GM18907 (cell line): ENCODE measurements at regions not wholly inside any gene's neighbourhood (a gene's known extent, or its start where the extent isn't known, plus 50 kb on each side); places are given as distances from the start of the nearest gene placed in this dataset.
A peak's percentile ranks its signal among the peaks of the same experiment; 100 is the strongest.
"Not testable (repeated sequence)": the region's sequence is repeated elsewhere in the genome, so short reads cannot be mapped to it uniquely, and the experiment has no call there.

Experiments used
- ATAC-seq: cut with Tn5 transposase; IDR thresholded peaks from one replicate; pipeline ENCODE4 v1.9.1; 2021; ENCODE audit warnings: mild to moderate bottlenecking, moderate library complexity; ENCODE audit not compliant: unreplicated experiment

GRCh38 chr17:72175787-72176515, 55.1 kb downstream of the SOX9 start:
- no peak for ATAC-seq

DNA sequence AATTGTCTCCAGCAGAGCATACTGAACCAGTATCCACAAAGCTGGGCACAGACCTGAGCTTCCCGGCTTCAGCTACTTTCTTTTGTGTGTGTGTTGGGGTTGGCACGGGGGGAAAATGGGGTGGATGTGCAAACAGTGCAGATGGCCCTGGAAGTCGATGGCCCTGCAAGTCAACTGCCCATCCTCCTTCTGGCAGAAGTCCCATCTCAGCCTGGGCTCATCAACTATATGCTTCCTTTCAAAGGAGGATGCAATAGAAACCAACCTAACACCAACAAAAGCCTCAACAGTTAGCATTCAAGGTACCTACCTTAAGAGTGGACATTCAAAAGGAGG, 55.7 kb downstream of the SOX9 start:
- no peak for ATAC-seq

DNA sequence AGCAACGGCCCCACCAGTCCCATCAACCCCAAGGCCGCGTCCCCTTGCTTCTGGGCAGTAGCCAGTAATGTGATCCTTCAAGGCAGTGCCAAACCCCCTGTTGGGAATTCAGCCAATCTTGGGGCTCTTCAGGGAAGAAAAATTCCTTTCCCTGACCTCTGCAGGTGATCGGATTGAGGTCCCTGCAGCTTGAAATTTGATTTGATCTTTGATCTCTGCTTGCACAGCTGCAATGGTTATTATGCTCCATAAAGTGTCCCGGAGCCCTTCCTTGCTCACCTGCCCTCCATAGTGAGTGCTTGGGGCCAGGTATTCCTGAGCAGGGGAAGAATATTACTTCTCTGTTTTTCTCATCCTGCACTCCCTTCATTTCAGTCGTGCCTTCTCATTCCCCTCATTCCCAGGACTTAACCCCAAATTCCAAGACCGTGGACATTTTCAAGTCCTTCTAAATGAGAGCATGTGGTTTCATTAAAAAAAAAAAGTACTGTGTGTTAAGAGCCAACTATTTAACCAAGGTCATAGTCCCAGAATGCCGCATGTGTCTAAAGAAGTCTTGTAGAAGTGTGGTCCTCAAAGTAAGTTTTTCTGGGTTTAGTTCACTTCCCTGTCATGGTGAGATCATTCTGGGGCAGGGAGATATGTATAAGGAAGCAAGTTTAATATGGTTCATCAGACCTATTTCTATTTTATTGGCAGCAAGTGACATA, 56.3 kb downstream of the SOX9 start:
- ATAC-seq, result no peak

DNA sequence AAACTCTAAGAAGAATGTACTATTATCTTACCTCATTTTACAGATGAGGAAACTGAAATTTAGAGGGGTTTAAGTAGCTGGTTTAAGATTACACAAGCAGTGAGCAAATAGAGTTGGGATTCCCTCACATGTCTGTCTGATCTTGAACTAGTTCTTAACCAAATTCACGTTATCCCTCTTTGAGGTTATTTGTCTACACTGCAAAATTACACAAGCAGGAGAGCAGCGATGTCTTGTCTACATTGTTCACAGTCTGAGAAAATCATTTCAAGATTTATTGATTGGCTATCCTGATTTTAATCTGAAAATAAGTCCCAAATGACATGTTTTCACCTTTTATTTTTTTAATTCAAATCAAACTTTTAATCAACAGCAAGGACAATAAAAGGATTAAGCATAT, 56.9 kb downstream of the SOX9 start:
- no peak for ATAC-seq

DNA sequence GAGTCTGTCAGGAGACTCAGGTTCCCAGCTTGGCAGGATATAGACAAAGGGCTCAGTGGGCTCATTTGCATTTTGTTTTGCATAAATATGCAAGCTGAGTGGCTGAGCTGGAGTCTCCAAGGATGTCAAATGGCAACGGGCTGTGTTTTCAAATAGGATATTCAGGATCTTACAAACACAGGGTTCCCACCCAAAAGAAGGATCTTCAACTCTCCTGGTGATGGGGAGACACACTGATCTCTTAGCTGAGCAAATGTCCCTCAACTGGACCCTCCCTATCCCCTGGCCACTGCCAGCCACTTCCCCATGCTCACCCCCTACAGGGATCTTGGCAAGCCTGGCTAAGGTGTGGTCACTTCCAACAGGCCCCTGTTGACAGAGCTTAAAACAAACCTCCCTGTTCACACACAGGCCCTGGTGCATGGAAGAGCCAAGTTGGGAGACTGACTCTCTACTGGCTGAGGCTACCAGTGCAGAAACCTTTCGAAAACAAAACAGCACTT, 61.6 kb downstream of the SOX9 start:
- no peak for ATAC-seq

DNA sequence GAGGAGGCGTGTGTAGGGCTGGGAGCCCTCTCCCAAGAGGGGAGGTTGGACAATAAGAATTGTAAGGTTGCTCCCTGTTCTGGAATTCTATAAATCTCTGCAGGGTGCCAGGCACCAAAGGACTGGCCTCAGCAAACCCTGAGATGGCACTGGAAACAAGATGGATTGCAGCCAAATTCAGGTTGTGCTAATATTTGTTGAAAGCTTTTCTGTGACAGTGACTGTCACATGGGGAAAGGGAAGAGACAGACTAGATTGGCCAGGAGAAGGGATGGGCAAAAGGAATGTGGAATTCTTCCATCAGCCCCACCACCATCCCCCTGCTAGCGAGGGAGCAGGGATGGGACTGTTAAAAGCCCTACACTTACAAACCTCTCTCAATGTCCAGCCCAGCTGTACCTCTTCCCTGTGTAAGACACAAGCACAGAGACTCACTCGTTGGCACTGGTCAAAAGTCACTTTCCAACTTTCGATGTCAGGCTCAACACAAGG, 62.4 kb downstream of the SOX9 start:
- no peak for ATAC-seq

DNA sequence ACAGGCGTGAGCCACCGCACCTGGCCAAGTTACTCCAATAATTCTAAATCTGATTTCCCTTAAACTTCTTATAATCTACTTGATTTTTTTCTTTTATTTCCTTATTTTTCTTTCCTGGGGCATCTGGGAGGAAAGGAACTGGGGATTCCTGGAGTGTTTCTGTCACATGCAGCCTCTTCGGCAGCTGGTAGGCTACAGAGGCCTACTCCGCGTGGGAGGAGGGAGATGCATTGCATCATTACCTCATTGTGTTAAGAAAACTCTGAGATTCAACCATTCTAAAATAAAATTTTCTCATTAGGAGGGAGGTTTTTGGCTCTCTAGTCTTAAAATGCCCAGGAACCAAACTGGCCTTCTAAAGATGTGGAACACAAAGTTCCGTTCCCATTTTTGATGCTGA, 64.0 kb downstream of the SOX9 start:
- no peak for ATAC-seq

- ATAC-seq, result no peak
Measured at GRCh38 chr17:72185564-72185963, 64.7 kb downstream of the SOX9 start.

- no peak for ATAC-seq
Measured at GRCh38 chr17:72187556-72187955, 66.7 kb downstream of the SOX9 start.

DNA sequence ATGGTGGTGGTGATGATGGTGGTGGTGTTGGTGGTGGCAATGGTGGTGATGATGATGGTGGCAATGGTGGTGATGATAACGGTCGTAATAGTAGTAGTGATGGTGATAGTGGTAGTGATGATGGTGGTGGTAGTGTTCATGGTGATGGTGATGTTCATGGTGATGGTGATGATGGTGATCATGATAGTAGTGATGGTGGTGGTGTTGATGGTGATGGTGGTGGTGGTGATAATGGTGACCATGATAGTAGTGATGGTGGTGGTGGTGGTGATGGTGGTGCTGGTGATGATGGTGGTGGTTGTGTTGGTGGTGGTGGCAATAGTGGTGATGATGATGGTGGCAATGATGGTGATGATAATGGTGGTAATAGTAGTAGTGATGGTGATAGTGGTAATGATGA, 68.0 kb downstream of the SOX9 start:
- no peak for ATAC-seq

GRCh38 chr17:72189768-72190593, 69.2 kb downstream of the SOX9 start:
- ATAC-seq, result no peak

DNA sequence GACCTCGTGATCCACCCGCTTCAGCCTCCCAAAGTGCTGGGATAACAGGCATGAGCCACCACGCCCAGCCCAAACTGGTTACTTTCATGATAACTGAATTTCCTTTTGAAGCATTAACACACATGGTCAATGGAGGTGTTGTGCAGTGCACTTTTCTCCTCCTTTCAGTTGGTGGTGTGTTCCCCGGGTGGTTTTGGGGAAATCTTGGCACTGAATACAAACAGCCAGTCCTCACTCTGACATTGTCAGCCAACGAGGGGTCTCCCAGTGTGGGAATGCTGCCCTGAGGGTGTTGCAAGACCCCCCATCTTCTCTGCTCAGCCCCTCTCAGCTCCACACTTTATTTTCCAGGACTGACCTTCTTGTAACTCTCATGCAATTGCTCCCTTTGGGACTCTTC, 70.5 kb downstream of the SOX9 start:
- no peak for ATAC-seq

DNA sequence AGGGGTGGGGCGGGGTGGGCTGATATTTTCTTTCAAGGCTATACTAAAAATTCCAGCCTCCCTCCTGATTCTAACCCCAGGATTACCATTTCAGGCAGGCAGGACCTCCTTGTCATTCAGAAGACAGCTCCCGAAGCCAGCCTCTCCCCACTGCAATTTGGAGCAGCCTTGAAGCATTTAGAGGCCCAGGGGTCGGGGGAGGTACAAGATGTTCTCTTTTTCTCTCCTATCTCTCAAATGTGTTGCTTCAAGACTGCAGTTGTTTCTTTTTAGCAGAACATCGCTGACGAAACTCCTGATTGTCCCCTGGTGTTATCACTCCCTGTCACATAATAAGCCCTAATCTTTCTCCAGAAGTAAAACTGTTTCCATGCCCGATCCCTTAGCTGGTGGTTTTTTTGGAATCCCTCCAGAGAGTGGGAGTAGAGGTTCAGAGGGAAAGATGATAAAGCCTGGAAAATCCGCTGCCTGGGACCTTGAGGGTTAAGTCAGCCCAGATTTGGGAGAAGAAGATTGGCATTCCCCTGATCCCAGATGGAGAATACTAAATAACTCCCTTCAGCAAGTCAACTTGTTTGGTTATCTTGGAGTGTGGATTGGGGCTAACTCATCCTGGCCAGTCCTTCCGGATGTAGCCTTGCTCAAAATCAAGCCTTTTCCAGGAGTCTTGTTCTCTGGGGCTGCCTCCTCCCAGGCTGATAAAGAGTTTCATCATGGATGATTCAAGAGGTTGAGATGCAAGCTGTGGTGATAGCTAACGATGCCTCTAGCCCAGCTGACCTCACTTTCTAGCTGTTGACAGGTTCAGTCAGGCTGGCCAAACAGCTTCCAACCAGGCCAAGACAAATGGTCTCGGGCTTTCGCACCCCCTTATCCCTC, 71.3 kb downstream of the SOX9 start:
- ATAC-seq, result no peak

GRCh38 chr17:72192800-72193192, 72.0 kb downstream of the SOX9 start:
- ATAC-seq, result no peak

GRCh38 chr17:72193391-72194106, 72.7 kb downstream of the SOX9 start:
- no peak for ATAC-seq

GRCh38 chr17:72194107-72194440, 73.3 kb downstream of the SOX9 start:
- ATAC-seq, result not testable (repeated sequence)

GRCh38 chr17:72199256-72199655, 78.4 kb downstream of the SOX9 start:
- ATAC-seq, result peak; percentile 45

DNA sequence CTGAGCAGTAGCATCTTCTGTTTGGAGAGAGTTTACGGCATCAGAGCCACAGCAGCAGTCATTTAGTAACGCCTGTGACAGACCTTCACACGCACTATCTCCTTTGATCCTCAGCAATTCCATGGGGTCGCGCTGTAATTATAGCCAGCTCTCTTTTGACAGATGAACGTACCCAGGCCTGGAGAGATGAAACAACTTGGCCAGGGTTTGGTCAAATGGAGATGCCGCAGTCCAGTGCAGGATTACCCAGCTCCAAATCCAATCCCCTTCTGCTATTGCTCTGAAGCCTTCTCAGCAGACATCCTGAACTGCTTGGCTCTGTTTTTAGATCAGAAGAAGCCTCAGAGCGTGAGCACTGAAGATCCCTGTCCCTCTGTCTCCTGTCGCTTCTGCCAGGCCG, 83.9 kb downstream of the SOX9 start:
- no peak for ATAC-seq

DNA sequence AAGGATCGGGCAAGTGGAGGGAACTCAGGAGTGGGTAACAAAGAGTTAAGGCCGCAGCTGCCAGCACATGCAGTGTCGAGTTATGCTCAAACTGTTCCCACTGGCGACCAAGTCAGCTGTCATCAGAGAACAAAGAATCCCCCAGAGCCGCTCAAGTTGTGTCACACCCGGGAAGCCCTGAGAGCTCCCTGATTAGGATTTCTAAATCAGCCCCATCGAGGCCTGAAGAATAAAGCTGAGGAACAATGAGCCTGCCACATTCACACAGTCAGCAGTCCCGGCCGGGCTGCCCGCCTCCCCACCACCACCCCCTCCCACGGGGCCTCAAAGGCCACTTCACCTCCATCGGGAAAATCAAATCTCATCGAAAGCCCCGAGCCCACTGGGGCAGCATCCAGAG, 84.5 kb downstream of the SOX9 start:
- no peak for ATAC-seq

- ATAC-seq, result no peak
Measured at GRCh38 chr17:72205822-72206221, 85.0 kb downstream of the SOX9 start.
